Stimulated activated CD4-positive, alpha-beta T cell treated with anti-CD3 and anti-CD28 coated beads, TNF-alpha, amount 100 ng/mL, for 1 hour (primary cell): ENCODE measurements at regions not wholly inside any gene's neighbourhood (a gene's known extent, or its start where the extent isn't known, plus 50 kb on each side); places are given as distances from the start of the nearest gene placed in this dataset.
"Not testable (repeated sequence)": the region's sequence is repeated elsewhere in the genome, so short reads cannot be mapped to it uniquely, and the experiment has no call there.

Source experiments
- DNase-seq, 3 donors: peaks; one replicate each; pipeline ENCODE4 v3.0.0-alpha.2; 2020; ENCODE audit warnings: low read depth in 3 of 3, low spot score in 1 of 3

GRCh38 chr9:119672763-119673162, 303.5 kb upstream of the BRINP1 start:
- DNase-seq, result not testable (repeated sequence)

DNA sequence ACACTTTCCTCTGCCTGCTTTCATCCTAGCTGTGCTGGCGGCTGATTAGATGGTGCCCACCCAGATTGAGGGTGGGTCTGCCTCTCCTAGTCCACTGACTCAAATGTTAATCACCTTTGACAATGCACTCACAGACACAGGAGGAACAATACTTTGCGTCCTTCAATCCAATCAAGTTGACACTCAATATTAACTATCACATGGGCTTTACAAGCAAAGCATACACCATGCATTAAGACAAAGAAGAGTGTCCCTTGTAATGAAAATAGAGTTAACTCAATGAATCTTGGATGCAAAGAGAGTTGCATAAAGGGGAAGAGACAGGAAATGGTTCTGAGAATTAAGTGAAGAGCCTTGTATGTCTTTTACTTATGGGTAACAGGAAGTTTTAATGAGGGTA, 298.7 kb upstream of the BRINP1 start:
- DNase-seq, result no peak

- DNase-seq, result no peak
Observed at GRCh38 chr9:119667163-119667562, 297.9 kb upstream of the BRINP1 start.

GRCh38 chr9:119662329-119662728, 293.1 kb upstream of the BRINP1 start:
- no peak for DNase-seq

DNA sequence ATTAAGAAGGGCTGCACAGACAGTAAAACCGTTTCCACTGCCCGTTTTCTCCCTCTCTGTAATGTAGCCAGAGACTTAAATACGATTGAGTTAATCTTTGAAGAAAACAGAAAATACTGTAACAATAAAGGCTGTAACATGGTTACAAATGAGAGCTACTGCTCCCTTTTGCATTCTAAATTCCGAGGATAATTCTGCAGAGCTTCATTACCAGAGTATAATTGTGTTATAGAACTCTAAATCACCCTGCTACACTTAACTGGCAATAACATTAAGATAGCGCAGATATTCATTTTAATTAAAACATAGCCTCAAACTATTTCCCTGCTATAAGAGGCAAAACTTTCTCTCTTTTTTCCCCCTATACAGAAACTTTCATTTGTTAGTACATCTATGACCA, 283.7 kb upstream of the BRINP1 start:
- DNase-seq, result no peak

DNA sequence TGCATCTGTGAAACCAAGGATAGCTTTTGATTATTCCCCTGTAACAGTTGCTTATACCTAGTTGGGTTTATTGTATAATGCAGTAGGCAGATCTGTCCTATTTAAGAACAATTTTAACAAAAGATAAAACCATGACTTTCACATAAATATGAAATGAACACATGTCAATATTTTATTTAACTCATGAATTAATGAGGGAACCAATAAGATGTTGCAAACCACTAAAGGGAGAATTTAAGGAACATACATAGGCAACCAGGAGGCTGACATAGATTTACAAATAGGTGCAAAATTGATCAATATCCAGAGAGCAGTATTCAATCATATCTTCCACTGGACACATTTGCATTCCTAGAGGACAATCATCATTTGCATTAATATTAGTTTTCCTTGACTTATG, 280.0 kb upstream of the BRINP1 start:
- DNase-seq, result no peak

GRCh38 chr9:119639287-119639955, 270.2 kb upstream of the BRINP1 start:
- no peak for DNase-seq

GRCh38 chr9:119634006-119634405, 264.8 kb upstream of the BRINP1 start:
- no peak for DNase-seq

- DNase-seq, result no peak
Observed at GRCh38 chr9:119611565-119611964, 242.3 kb upstream of the BRINP1 start.

DNA sequence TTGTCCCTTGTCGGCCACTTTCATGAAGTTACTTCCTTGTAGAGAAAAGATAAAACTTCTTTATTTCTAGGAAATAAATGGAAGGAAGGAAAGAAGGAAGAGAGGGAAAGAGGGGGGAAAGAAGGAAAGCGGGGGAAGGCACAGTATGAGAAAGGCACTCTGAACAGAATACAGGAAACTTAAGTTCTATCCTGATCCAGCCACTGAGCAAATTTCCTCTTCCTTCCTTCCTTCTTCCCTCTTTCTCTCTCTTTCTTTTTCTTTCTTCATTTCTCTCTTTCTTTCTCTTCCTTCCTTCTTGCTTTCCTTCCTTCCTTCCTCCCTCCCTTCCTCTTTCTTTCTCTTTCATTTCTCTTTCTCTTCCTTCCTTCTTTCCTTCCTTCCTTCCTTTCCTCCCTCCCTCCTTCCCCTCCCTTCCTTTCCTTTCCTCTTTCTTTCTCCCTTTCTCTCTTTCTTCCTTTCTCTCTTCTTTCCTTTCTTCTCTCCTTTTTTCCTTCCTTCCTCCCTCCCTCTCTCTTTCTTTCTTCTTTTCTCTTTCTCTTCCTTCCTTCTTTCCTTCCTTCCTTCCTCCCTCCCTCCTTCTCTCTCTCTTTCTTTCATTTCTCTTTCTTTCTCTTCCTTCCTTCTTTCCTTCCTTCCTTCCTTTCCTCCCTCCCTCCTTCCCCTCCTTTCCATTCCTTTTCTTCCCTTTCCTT, 240.2 kb upstream of the BRINP1 start:
- no peak for DNase-seq

GRCh38 chr9:119601632-119602031, 232.4 kb upstream of the BRINP1 start:
- no peak for DNase-seq

DNA sequence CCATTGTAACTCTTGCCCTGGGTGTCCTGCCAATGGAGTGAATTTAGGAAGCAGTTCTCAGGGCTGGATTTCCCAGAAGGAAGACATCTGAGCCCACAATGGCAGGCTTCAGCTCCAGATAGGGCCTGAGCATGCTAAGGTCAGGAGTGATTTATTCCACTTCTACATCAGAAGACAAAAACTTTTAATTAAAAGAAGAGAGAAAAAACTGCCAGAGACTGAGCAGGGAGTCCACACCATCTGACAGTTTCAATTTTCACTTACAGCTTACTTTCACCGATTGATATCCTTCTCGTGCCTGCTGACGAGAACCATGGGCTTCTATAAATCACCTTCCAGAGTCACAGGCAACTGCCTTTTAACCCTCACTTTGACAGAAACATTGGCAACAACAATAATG, 228.3 kb upstream of the BRINP1 start:
- no peak for DNase-seq

GRCh38 chr9:119596703-119597102, 227.5 kb upstream of the BRINP1 start:
- DNase-seq, result no peak

- no peak for DNase-seq
Observed at GRCh38 chr9:119588874-119589744, 219.9 kb upstream of the BRINP1 start.

- DNase-seq, result no peak
Observed at GRCh38 chr9:119577881-119578280, 208.6 kb upstream of the BRINP1 start.

GRCh38 chr9:119559986-119560385, 190.8 kb upstream of the BRINP1 start:
- DNase-seq, result no peak

DNA sequence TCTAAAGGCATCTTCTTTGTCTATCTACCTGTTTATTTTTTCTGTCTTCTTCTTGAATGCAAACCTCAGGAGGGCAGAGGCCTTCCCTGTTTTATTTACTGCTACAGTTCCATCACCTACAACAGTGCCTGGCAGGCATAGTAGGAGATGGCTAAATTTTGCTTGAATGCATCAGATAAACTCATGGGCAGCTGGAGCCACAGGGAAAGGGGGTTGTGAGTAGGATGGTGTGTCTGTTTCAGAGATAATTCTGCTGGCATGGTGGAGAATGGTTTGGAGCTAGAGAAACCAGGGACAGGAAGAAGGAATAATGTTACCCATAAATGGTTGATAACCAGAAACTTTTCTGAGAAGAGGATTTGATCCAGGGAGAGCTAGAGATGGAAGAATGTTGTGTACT, 189.8 kb upstream of the BRINP1 start:
- DNase-seq, result no peak

DNA sequence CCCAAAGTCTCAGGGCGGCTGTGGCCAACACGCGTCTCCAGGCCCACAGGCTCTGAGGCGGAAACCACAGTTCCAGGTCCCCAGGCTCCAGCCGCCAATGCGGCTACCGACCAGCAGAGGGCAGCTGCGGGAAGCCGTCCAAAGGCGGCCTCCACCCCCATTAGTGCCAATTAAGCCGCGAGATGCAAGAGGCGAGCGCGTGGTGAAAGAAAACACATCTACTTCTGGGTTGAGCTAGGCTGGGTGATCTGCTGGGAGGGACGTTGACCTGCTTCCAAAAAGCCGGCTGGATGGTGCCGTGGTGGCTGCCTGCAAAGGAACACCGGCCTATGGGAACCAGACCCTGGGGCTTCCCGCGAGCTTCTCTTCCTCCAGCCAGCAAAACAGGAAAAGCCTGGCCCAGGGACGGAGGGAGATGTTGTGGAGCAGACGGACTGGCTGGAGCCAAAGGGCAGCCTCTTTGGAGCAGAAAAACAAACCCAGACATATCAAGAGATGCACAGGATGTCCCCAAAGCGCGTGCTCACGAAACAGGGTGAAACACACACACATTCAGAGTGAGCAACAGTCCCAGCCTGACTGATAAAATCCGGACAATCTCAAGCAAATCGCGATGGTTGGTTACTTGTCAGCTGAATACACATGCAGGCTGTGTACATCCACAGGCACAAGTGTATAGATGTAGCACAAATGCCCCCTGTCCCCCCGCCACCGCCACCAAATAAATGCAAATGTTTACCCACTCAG, 187.1 kb upstream of the BRINP1 start:
- DNase-seq, result peak in 1 of 3 donors; percentile 18

DNA sequence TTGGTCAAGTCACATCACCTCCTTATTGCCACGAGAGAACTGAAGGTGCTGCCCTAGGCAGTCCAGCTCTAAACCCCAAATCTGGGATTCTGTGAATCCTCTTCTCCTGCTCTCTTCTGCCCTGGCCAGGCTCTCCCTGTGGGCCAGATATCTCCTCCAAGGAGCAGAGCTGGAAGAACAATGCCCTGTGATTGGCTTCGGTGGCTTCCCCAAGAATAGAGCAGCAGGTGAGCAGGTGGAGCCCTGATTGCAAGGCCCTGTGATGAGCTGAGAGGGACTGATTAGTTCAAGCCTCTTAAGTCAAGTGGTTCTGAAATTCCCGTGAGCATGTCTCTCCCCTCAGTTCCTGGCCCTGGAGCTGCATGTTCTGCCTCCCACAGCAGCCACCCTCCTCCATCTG, 175.3 kb upstream of the BRINP1 start:
- DNase-seq, result no peak

DNA sequence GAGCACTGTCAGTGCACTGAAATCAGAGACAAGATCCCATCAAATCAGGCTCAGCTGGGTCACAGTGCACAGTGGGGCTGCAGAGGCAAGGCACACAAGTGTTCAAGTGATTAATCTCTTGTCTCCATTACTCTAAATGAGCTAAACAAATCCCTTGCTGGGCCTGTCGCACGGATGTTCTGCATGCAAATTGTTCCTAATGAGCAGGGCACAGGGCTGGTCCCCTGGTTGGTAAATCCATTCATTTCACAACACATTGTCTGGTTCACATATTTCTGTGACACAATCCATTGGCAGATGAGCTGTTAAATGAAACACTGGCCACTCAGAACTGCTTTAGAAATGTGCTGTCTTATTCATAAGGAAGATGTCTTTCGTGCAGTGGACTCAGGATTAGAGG, 167.9 kb upstream of the BRINP1 start:
- DNase-seq, result no peak

- no peak for DNase-seq
Observed at GRCh38 chr9:119533504-119533903, 164.3 kb upstream of the BRINP1 start.
